ENCODE measurements at regions not wholly inside any gene's neighbourhood (a gene's known extent, or its start where the extent isn't known, plus 50 kb on each side); places are given as distances from the start of the nearest gene placed in this dataset.

DNA sequence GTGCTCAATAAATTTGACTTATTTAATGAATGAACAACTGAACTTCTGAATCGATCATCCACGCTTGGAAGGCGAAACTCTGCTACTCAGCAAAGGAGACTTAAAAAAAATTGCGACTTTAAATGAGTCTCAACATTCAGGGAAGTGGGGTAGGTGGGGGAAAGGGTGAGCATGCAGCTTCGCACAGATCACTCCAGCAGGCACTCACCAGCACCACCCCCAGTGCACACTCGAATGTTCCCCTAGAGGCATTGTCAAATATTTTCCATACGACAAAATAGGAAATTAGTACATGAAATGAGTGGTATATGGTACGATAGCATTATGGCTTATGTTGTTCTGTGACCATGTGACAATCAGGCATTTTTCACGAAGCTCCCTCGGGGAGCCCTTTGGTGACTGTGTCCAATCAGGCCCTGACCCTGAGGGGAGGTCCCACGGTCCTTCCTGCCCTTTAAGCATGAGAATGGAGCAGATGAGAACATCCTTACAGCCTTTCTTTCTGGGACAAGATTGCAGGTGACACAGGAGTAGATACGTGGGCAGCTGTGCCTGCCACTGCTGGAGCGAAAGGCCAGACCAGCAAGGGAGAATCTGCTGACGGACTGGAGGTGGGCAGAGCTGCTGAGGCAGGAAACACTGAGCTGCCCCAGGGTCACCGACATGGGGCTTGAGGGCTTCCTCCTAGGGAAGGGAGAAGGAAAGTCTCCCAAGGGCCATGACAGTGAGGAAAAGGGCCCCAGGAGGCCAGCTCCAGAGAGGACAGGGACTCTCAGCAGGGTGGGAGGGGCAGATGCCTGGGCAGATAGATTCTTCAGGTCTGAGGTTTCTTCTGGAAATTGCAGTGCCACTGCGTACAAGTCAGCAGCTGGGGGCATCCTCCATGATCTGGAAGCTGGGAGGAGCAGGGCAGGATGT is 101.3 kb upstream of the ID2 start:
- TF ChIP-seq, protein P1, sequence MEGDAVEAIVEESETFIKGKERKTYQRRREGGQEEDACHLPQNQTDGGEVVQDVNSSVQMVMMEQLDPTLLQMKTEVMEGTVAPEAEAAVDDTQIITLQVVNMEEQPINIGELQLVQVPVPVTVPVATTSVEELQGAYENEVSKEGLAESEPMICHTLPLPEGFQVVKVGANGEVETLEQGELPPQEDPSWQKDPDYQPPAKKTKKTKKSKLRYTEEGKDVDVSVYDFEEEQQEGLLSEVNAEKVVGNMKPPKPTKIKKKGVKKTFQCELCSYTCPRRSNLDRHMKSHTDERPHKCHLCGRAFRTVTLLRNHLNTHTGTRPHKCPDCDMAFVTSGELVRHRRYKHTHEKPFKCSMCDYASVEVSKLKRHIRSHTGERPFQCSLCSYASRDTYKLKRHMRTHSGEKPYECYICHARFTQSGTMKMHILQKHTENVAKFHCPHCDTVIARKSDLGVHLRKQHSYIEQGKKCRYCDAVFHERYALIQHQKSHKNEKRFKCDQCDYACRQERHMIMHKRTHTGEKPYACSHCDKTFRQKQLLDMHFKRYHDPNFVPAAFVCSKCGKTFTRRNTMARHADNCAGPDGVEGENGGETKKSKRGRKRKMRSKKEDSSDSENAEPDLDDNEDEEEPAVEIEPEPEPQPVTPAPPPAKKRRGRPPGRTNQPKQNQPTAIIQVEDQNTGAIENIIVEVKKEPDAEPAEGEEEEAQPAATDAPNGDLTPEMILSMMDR (IDR thresholded peaks at IDR 0.05): no peak
- no peak for TF ChIP-seq POLR2A (IDR thresholded peaks at IDR 0.05)
